Liver (tissue), 8 donors: ENCODE measurements at regions not wholly inside any gene's neighbourhood (a gene's known extent, or its start where the extent isn't known, plus 50 kb on each side); places are given as distances from the start of the nearest gene placed in this dataset.

Experiments used
- DNase-seq: peaks from one replicate; pipeline ENCODE4 v3.0.0-alpha.2; 2017; ENCODE audit warnings: low spot score
- H3K27ac ChIP-seq, 2 donors: one replicate each; pipeline ENCODE4 v1.7.0; 2013; ENCODE audit warnings: inconsistent platforms in 2 of 2, low read length in 2 of 2, control low read depth in 1 of 2, low read depth in 1 of 2, mild to moderate bottlenecking in 1 of 2
- H3K27me3 ChIP-seq, 4 donors: one replicate each; pipeline versions ENCODE4 v1.6.1 to v1.7.0; 2013; ENCODE audit warnings: low read length in 3 of 4, inconsistent platforms in 1 of 4, mild to moderate bottlenecking in 1 of 4, moderate library complexity in 1 of 4; ENCODE audit not compliant: control insufficient read depth in 4 of 4, insufficient read depth in 4 of 4
- H3K36me3 ChIP-seq, 4 donors: one replicate each; pipeline versions ENCODE4 v1.6.1 to v1.7.0; 2013; ENCODE audit warnings: low read length in 3 of 4, mild to moderate bottlenecking in 3 of 4, low read depth in 1 of 4, moderate library complexity in 1 of 4; ENCODE audit not compliant: control insufficient read depth in 4 of 4, insufficient read depth in 3 of 4
- H3K4me1 ChIP-seq, 4 donors: one replicate each; pipeline versions ENCODE4 v1.6.1 to v1.7.0; 2013; ENCODE audit warnings: low read length in 3 of 4, mild to moderate bottlenecking in 3 of 4, moderate library complexity in 1 of 4; ENCODE audit not compliant: control insufficient read depth in 4 of 4, insufficient read depth in 4 of 4
- H3K4me3 ChIP-seq, 3 donors: one replicate each; pipeline versions ENCODE4 v1.6.1 to v1.7.0; 2013; ENCODE audit warnings: low read length in 3 of 3, control low read depth in 1 of 3, low read depth in 1 of 3, mild to moderate bottlenecking in 1 of 3
- H3K9ac ChIP-seq, 2 donors: one replicate each; pipeline ENCODE4 v1.7.0; 2013; ENCODE audit warnings: low read length in 2 of 2, mild to moderate bottlenecking in 2 of 2, moderate library complexity in 2 of 2, control low read depth in 1 of 2, low read depth in 1 of 2
- H3K9me3 ChIP-seq, 4 donors: one replicate each; pipeline versions ENCODE4 v1.6.1 to v1.7.0; 2013; ENCODE audit warnings: low read length in 3 of 4; ENCODE audit not compliant: control insufficient read depth in 4 of 4
- CTCF ChIP-seq: fragments of 150-350 bp; IDR thresholded peaks from 2 replicates; pipeline ENCODE4 v1.5.1; 2017; ENCODE audit warnings: improper control_type of control experiment, low read depth, low read length; ENCODE audit not compliant: missing input control
- EGR1 ChIP-seq, 2 donors: IDR thresholded peaks; 2 replicates each; pipeline ENCODE4 v1.6.1; 2016 to 2018; ENCODE audit warnings: antibody characterized with exemption in 2 of 2, low read depth in 2 of 2
- FOXA1 ChIP-seq: IDR thresholded peaks from 2 replicates; pipeline ENCODE4 v1.6.1; 2016; ENCODE audit warnings: antibody characterized with exemption
- GABPA ChIP-seq, 2 donors: IDR thresholded peaks in 1 of 2; conservative IDR thresholded peaks in 1 of 2; 2 replicates each; pipeline ENCODE4 v1.6.1; 2016; ENCODE audit warnings: antibody characterized with exemption in 2 of 2, mild to moderate bottlenecking in 1 of 2, moderate library complexity in 1 of 2
- HNF4A ChIP-seq, 2 donors: conservative IDR thresholded peaks; 2 replicates each; pipeline ENCODE4 v1.6.1; 2016; ENCODE audit warnings: antibody characterized with exemption in 2 of 2, mild to moderate bottlenecking in 2 of 2
- JUND ChIP-seq, 2 donors: IDR thresholded peaks; 2 replicates each; pipeline ENCODE4 v1.6.1; 2016; ENCODE audit warnings: antibody characterized with exemption in 2 of 2
- NR2F2 ChIP-seq: IDR thresholded peaks from 2 replicates; pipeline ENCODE4 v1.6.1; 2016; ENCODE audit warnings: antibody characterized with exemption
- RAD21 ChIP-seq, 2 donors: IDR thresholded peaks; 2 replicates each; pipeline ENCODE4 v1.6.1; 2016; ENCODE audit warnings: antibody characterized with exemption in 2 of 2, mild to moderate bottlenecking in 2 of 2
- YY1 ChIP-seq: IDR thresholded peaks from 2 replicates; pipeline ENCODE4 v1.6.1; 2016; ENCODE audit warnings: antibody characterized with exemption, mild to moderate bottlenecking
- WGBS: extraction: QIAGEN DNeasy Blood & Tissue Kit; methylation state at CpG from one replicate; pipeline ENCODE4 v1.1.7; 2013; 5-methylcytosine and 5-hydroxymethylcytosine counted together
- TF ChIP-seq, protein P1 (sequence below): IDR thresholded peaks from 2 replicates; pipeline ENCODE4 v1.6.1; 2016; ENCODE audit warnings: antibody characterized with exemption
- TF ChIP-seq, protein P2 (sequence below): IDR thresholded peaks from 2 replicates; pipeline ENCODE4 v1.6.1; 2016; ENCODE audit warnings: antibody characterized with exemption, mild to moderate bottlenecking
- donor health status: healthy.
- donor health status: healthy.
- donor health status: healthy.
- donor health status: healthy.
- donor health status: healthy.

DNA sequence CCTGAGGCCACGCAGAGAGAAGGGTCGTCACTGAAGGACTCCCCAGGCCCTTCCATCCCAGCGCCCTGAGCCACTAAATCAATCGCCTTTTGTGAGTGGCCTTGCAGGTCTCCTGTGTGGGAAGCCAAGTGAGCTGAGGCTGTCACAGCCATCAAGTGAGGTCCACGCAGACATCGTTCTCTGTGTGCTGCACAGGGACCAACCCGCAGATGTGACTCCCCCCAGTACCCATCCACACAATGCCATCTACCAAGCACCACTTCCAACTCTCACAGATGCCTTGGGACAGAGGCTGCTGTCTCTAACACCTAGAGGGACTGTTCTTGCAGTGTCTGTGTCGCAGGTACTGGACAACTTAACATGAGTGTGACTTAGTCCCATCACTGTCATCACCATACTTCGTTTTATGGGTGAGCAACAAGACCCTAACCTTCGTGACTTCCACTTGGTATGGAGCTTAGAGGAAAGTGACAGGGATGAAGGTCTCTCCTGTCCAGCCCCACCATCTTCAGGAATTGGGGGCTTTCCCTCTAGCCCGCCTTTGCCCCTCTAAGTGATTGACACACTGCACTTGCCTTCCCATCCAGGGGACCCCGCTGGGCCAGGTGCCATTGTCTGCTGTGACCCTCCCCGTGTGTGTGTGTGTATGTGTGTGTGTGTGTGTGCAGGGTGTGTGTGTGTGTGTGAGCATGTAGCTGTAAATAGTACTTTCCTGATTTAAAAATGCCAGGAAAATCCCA, 51.4 kb upstream of the TMEM72 start:
- 86% methylated on average over 13 of the region's 13 CpGs for WGBS
- Histone ChIP-seq H3K9me3 (no peaks in the 10 kb centered on the region), H3K4me1 (peaks cover 4 to 14% (median 6%) of the 10 kb centered on the region in 4 donors), H3K36me3 (no peaks in the 10 kb centered on the region), H3K9ac (no peak overlapping the region), H3K27ac (no peak overlapping the region), H3K4me3 (no peak overlapping the region), H3K27me3 (no peaks in the 10 kb centered on the region)
- TF ChIP-seq NR2F2 = no peak
- TF ChIP-seq YY1 = no peak
- TF ChIP-seq, protein P1, sequence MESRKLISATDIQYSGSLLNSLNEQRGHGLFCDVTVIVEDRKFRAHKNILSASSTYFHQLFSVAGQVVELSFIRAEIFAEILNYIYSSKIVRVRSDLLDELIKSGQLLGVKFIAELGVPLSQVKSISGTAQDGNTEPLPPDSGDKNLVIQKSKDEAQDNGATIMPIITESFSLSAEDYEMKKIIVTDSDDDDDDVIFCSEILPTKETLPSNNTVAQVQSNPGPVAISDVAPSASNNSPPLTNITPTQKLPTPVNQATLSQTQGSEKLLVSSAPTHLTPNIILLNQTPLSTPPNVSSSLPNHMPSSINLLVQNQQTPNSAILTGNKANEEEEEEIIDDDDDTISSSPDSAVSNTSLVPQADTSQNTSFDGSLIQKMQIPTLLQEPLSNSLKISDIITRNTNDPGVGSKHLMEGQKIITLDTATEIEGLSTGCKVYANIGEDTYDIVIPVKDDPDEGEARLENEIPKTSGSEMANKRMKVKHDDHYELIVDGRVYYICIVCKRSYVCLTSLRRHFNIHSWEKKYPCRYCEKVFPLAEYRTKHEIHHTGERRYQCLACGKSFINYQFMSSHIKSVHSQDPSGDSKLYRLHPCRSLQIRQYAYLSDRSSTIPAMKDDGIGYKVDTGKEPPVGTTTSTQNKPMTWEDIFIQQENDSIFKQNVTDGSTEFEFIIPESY = no peak
- TF ChIP-seq RAD21 (IDR thresholded peaks at IDR 0.05) = no peak
- no peak for TF ChIP-seq GABPA (IDR thresholded peaks at IDR 0.05 in 1 of 2, conservative IDR thresholded peaks at IDR 0.05 in 1 of 2)
- TF ChIP-seq CTCF = no peak
- no peak for TF ChIP-seq EGR1 (IDR thresholded peaks at IDR 0.05; ENCODE audit: low read depth in 2 of 2)
- TF ChIP-seq HNF4A (conservative IDR thresholded peaks at IDR 0.05) = no peak
- no peak for TF ChIP-seq FOXA1
- TF ChIP-seq JUND (IDR thresholded peaks at IDR 0.05) = no peak
- TF ChIP-seq, protein P2, sequence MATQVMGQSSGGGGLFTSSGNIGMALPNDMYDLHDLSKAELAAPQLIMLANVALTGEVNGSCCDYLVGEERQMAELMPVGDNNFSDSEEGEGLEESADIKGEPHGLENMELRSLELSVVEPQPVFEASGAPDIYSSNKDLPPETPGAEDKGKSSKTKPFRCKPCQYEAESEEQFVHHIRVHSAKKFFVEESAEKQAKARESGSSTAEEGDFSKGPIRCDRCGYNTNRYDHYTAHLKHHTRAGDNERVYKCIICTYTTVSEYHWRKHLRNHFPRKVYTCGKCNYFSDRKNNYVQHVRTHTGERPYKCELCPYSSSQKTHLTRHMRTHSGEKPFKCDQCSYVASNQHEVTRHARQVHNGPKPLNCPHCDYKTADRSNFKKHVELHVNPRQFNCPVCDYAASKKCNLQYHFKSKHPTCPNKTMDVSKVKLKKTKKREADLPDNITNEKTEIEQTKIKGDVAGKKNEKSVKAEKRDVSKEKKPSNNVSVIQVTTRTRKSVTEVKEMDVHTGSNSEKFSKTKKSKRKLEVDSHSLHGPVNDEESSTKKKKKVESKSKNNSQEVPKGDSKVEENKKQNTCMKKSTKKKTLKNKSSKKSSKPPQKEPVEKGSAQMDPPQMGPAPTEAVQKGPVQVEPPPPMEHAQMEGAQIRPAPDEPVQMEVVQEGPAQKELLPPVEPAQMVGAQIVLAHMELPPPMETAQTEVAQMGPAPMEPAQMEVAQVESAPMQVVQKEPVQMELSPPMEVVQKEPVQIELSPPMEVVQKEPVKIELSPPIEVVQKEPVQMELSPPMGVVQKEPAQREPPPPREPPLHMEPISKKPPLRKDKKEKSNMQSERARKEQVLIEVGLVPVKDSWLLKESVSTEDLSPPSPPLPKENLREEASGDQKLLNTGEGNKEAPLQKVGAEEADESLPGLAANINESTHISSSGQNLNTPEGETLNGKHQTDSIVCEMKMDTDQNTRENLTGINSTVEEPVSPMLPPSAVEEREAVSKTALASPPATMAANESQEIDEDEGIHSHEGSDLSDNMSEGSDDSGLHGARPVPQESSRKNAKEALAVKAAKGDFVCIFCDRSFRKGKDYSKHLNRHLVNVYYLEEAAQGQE = no peak
- DNase-seq = no peak

DNA sequence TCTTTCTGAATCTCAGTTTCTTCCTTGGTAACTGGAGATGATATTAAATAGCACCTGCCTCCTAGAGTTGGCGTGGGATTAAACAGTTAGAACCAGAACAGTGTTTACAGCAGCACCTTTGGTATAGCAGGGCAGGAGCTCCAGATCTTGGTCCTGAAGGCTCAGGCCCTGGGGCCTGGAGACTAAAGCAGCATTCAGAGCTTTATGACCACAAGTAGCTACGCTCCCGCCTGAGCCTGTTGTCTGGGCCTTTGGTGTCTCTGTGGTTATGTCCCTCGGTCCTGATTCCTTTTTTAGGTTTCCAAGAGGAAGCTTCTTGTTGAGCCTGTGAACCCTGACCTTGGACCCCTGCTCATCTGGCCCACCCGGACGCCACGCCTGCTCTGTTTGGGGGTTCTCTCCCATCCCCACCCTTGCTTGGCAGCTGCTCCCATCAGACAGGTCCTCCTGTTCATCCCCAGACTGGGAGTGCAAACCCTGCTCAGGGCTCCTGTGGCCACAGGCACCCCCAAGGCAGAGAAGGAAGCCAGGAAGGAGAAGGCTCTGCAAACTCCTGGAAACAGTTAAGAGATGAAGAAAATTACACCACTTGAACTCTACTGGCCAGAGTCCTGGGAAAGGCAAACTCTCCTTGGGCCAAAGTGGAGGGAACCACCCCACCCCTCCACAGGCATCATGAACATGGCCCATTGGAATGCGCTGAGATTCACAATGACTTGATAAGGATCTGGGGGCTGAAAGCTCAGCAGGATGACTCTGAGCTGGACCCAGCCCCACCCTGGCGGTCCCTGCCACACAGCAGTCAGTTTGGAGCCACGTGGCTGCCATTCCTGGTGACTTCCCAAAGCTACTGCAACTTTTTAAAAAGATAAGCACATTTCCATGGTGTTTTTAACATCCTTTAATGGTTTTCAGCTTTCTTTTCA, 50.1 kb upstream of the TMEM72 start:
- no peak for DNase-seq
- H3K4me1 ChIP-seq = peaks cover 4 to 15% (median 9%) of the 10 kb centered on the region in 4 donors

More for the DNA sequence above, 50.1 kb upstream of the TMEM72 start:
- WGBS = 87% methylated on average over 10 of the region's 10 CpGs
- H3K27me3 ChIP-seq = no peaks in the 10 kb centered on the region
- TF ChIP-seq HNF4A (conservative IDR thresholded peaks at IDR 0.05) = no peak
- TF ChIP-seq, protein P2 = no peak
- no peaks in the 10 kb centered on the region for H3K36me3 ChIP-seq
- H3K27ac ChIP-seq = no peak overlapping the region
- no peak overlapping the region for H3K9ac ChIP-seq
- H3K9me3 ChIP-seq = no peaks in the 10 kb centered on the region
- no peak overlapping the region for H3K4me3 ChIP-seq
